Stomach (tissue), 8 donors: ENCODE measurements at regions not wholly inside any gene's neighbourhood (a gene's known extent, or its start where the extent isn't known, plus 50 kb on each side); places are given as distances from the start of the nearest gene placed in this dataset.

Experiments used
- DNase-seq, 2 donors: peaks; one replicate each; pipeline versions ENCODE4 v3.0.0 to v3.0.0-alpha.2; 2013 to 2019
- H3K27ac ChIP-seq, 5 donors: fragments of 200-600 bp in 4 of 5; sonication (generic) in 4 of 5; one replicate each; pipeline ENCODE4 v1.5.1; 2013 to 2019; ENCODE audit warnings: mild to moderate bottlenecking in 1 of 5, moderate library complexity in 1 of 5
- H3K27me3 ChIP-seq, 3 donors: fragments of 200-600 bp; sonication (generic); one replicate each; pipeline ENCODE4 v1.5.1; 2017 to 2019; ENCODE audit warnings: mixed run types in 1 of 3
- H3K36me3 ChIP-seq, 4 donors: fragments of 200-600 bp; sonication (generic); 1 replicate in 3 of 4; 2 replicates in 1 of 4; pipeline ENCODE4 v1.5.1; 2016 to 2019
- H3K4me1 ChIP-seq, 4 donors: fragments of 200-600 bp; sonication (generic); one replicate each; pipeline ENCODE4 v1.5.1; 2016 to 2019
- H3K4me3 ChIP-seq, 4 donors: fragments of 200-600 bp; sonication (generic) in 3 of 4; one replicate each; pipeline ENCODE4 v1.5.1; 2016 to 2019; ENCODE audit warnings: mild to moderate bottlenecking in 1 of 4
- H3K9me3 ChIP-seq, 4 donors: fragments of 200-600 bp; sonication (generic); one replicate each; pipeline ENCODE4 v1.5.1; 2016 to 2019
- EP300 ChIP-seq: sonication (generic); formaldehyde crosslinking; IDR thresholded peaks from one replicate; pipeline ENCODE4 v1.6.1; 2017; ENCODE audit warnings: antibody characterized with exemption
- POLR2A ChIP-seq, 4 donors: fragments of 450-650 bp; IDR thresholded peaks; one replicate each; pipeline ENCODE4 v1.6.1; 2016; ENCODE audit warnings: antibody characterized with exemption in 4 of 4, control low read depth in 2 of 4, mild to moderate bottlenecking in 1 of 4, moderate library complexity in 1 of 4
- POLR2AphosphoS5 ChIP-seq, 3 donors: sonication (generic); formaldehyde crosslinking; IDR thresholded peaks; one replicate each; pipeline ENCODE4 v1.6.1; 2016; ENCODE audit warnings: antibody characterized with exemption in 3 of 3
- WGBS, 5 donors: extraction: QIAGEN DNeasy Blood & Tissue Kit in 3 of 5; methylation state at CpG; one replicate each; pipeline versions ENCODE4 v1.1.5 to v1.1.7; 2013 to 2018; 5-methylcytosine and 5-hydroxymethylcytosine counted together
- intact Hi-C: fragments of 100-400 bp; cut with DNase I; formaldehyde crosslinking; loops from one replicate; pipeline ENCODE4 v1.15.1; 2023; ENCODE audit warnings: low total_unique reads
- TF ChIP-seq, protein P1 (sequence below), 7 experiments: fragments of 450-650 bp in 4 of 7; fragments of 200-600 bp in 3 of 7; sonication (generic) in 3 of 7; IDR thresholded peaks; one replicate each; pipeline ENCODE4 v1.5.1; 2016 to 2019; ENCODE audit warnings: antibody characterized with exemption in 7 of 7, control low read depth in 2 of 7, mild to moderate bottlenecking in 1 of 7
- donor health status: healthy with polysubstance abuse.
- donor health status: Bipolar disorder and iron deficiency.
- donor health status: healthy.

GRCh38 chr6:147874322-147874721 lies 365.8 kb downstream of the SAMD5 start:
- no peaks in the 10 kb centered on the region for H3K36me3 ChIP-seq
- intact Hi-C loops: no loop called here
- WGBS, 5 donors: 69 to 82% (median 76%) methylated on average over 6 of the region's 6 CpGs
- peaks cover 0 to under 1% (median 0%) of the 10 kb centered on the region in 4 donors for H3K4me1 ChIP-seq
- DNase-seq: no peak
- no peak for TF ChIP-seq POLR2A (IDR thresholded peaks at IDR 0.05)
- H3K9me3 ChIP-seq: no peaks in the 10 kb centered on the region
- H3K27me3 ChIP-seq: no peaks in the 10 kb centered on the region
- no peak overlapping the region for H3K27ac ChIP-seq
- H3K4me3 ChIP-seq: no peak overlapping the region

DNA sequence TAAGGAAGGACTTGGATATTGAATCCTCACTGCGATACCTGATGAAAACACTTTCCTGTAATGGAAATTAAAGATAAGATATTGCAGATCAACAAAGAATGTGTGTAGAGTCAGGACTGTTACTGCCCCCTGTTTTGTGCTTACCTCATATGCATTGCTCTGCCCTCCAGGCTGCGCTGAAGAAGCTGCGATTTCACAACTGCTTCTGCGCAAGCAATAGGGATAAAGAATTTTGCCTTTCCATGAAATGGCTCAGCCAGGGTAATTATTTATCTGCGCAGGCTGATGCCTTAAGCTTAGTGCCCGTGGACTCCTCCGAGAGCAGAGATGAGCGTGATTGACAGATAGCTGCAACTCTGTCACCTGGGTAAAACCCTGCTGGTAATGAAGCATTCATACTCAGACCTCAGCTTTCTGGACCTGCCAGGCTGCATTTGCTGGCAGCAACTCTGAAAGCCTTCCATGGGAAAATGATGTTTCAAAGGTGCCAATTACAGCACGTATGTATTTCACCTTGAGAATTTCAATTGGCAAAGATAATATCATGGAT lies 370.6 kb downstream of the SAMD5 start:
- no peak overlapping the region for H3K27ac ChIP-seq
- no peaks in the 10 kb centered on the region for H3K27me3 ChIP-seq
- WGBS, 5 donors: 80 to 89% (median 86%) methylated on average over 9 of the region's 9 CpGs
- no peaks in the 10 kb centered on the region for H3K4me1 ChIP-seq
- H3K4me3 ChIP-seq: no peak overlapping the region
- H3K9me3 ChIP-seq: no peaks in the 10 kb centered on the region
- DNase-seq: no peak
- no peaks in the 10 kb centered on the region for H3K36me3 ChIP-seq
- TF ChIP-seq EP300 (no peak), POLR2A (IDR thresholded peaks at IDR 0.05) (no peak), POLR2AphosphoS5 (IDR thresholded peaks at IDR 0.05) (no peak)
- TF ChIP-seq, protein P1, sequence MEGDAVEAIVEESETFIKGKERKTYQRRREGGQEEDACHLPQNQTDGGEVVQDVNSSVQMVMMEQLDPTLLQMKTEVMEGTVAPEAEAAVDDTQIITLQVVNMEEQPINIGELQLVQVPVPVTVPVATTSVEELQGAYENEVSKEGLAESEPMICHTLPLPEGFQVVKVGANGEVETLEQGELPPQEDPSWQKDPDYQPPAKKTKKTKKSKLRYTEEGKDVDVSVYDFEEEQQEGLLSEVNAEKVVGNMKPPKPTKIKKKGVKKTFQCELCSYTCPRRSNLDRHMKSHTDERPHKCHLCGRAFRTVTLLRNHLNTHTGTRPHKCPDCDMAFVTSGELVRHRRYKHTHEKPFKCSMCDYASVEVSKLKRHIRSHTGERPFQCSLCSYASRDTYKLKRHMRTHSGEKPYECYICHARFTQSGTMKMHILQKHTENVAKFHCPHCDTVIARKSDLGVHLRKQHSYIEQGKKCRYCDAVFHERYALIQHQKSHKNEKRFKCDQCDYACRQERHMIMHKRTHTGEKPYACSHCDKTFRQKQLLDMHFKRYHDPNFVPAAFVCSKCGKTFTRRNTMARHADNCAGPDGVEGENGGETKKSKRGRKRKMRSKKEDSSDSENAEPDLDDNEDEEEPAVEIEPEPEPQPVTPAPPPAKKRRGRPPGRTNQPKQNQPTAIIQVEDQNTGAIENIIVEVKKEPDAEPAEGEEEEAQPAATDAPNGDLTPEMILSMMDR (IDR thresholded peaks at IDR 0.05): no peak
- intact Hi-C loops: no loop called here

DNA sequence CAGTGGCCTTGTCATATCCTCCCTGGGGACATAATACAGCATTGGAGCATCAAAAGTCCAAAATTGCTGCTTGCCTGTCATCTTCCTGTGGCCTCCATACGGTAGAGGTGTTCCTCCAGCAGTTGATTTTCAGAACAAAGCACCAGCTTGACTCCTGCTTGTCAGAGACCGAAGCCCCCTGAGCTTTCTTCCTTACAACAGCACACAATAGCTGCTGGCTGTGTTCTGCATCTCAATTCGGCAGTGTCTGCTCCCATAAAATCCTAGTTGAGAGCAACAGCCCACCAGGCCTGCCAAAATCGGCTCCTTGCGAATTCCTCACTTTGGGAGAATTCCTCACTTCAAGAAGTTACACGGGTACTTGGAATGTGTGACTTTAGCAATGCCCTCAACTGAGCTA lies 372.9 kb downstream of the SAMD5 start:
- H3K27ac ChIP-seq: no peak overlapping the region
- intact Hi-C loops: no loop called here
- DNase-seq: no peak
- H3K27me3 ChIP-seq: no peaks in the 10 kb centered on the region
- peaks cover 0 to 2% (median 0%) of the 10 kb centered on the region in 4 donors for H3K9me3 ChIP-seq
- no peak overlapping the region for H3K4me3 ChIP-seq
- TF ChIP-seq EP300 (no peak), POLR2AphosphoS5 (IDR thresholded peaks at IDR 0.05) (no peak), POLR2A (IDR thresholded peaks at IDR 0.05) (no peak)
- TF ChIP-seq, protein P1 (IDR thresholded peaks at IDR 0.05): no peak
- no peaks in the 10 kb centered on the region for H3K4me1 ChIP-seq
- H3K36me3 ChIP-seq: no peaks in the 10 kb centered on the region
- 83 to 94% (median 92%) methylated on average over 6 of the region's 6 CpGs for WGBS, 5 donors

DNA sequence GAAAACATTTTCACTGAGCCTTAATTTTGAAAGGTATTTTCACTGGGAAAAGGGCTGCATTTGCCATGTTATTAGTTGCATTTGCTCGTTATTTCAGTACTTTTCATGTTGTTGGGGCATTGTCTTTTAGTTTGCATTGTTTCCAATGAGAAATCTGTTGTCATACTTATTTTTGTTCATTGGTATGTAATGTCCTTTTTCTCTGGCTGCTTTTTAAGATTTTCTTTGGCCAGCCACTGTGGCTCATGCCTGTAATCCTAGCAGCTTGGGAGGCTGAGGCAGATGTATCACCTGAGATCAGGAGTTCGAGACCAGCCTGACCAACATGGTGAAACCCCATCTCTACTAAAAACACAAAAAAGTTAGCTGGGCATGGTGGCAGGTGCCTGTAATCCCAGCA lies 379.9 kb downstream of the SAMD5 start:
- H3K27ac ChIP-seq: no peak overlapping the region
- H3K36me3 ChIP-seq: no peaks in the 10 kb centered on the region
- H3K4me1 ChIP-seq: no peaks in the 10 kb centered on the region
- no peak overlapping the region for H3K4me3 ChIP-seq
- DNase-seq: no peak
- WGBS, 5 donors: 82 to 95% (median 93%) methylated on average over 2 of the region's 2 CpGs
- H3K9me3 ChIP-seq: peaks cover 0 to 6% (median 0%) of the 10 kb centered on the region in 4 donors
- intact Hi-C loops: no loop called here
- TF ChIP-seq, protein P1 (IDR thresholded peaks at IDR 0.05): no peak
- no peak for TF ChIP-seq EP300
- no peak for TF ChIP-seq POLR2A (IDR thresholded peaks at IDR 0.05)
- no peak for TF ChIP-seq POLR2AphosphoS5 (IDR thresholded peaks at IDR 0.05)
- no peaks in the 10 kb centered on the region for H3K27me3 ChIP-seq

GRCh38 chr6:147891671-147892070 lies 383.2 kb downstream of the SAMD5 start:
- TF ChIP-seq, protein P1 (IDR thresholded peaks at IDR 0.05): no peak
- TF ChIP-seq POLR2A (IDR thresholded peaks at IDR 0.05) (no peak), POLR2AphosphoS5 (IDR thresholded peaks at IDR 0.05) (no peak)

More at GRCh38 chr6:147891671-147892070, 383.2 kb downstream of the SAMD5 start:
- intact Hi-C loops: no loop called here
- Histone ChIP-seq H3K9me3 (peaks cover 0 to 2% (median 0%) of the 10 kb centered on the region in 4 donors), H3K27ac (no peak overlapping the region), H3K27me3 (no peaks in the 10 kb centered on the region), H3K4me3 (no peak overlapping the region), H3K4me1 (no peaks in the 10 kb centered on the region), H3K36me3 (no peaks in the 10 kb centered on the region)
- no peak for DNase-seq
- WGBS, 5 donors: 69 to 83% (median 72%) methylated on average over 8 of the region's 8 CpGs
